H1 (cell line): ENCODE measurements at regions not wholly inside any gene's neighbourhood (a gene's known extent, or its start where the extent isn't known, plus 50 kb on each side); places are given as distances from the start of the nearest gene placed in this dataset.

Source experiments
- EP300 ChIP-seq, 2 experiments: IDR thresholded peaks; 1 replicate in 1 of 2; 2 replicates in 1 of 2; pipeline ENCODE4 v1.6.1; 2011 to 2012; ENCODE audit warnings: low read depth in 2 of 2, low read length in 2 of 2, mild to moderate bottlenecking in 2 of 2, borderline replicate concordance in 1 of 2, inconsistent platforms in 1 of 2, moderate library complexity in 1 of 2
- JUN ChIP-seq: IDR thresholded peaks from 2 replicates; pipeline ENCODE4 v1.6.1; 2011; ENCODE audit warnings: low read depth, mild to moderate bottlenecking, improper control_type of control experiment, low read length
- PHF8 ChIP-seq: fragments of 200-600 bp; sonication (generic); conservative IDR thresholded peaks from 2 replicates; pipeline ENCODE4 v1.7.1; 2012; ENCODE audit warnings: low read depth, mild to moderate bottlenecking, inconsistent platforms, low read length, moderate library complexity
- POLR2A ChIP-seq, 2 experiments: IDR thresholded peaks; 1 replicate in 1 of 2; 2 replicates in 1 of 2; pipeline ENCODE4 v1.6.1; 2011; ENCODE audit warnings: low read depth in 2 of 2, low read length in 2 of 2, mild to moderate bottlenecking in 2 of 2; ENCODE audit errors: control extremely low read depth in 1 of 2
- RFX5 ChIP-seq: IDR thresholded peaks from 2 replicates; pipeline ENCODE4 v1.6.1; 2011; ENCODE audit warnings: low read depth, low read length, improper control_type of control experiment, borderline replicate concordance
- TCF12 ChIP-seq: IDR thresholded peaks from 2 replicates; pipeline ENCODE4 v1.6.1; 2011; ENCODE audit warnings: low read depth, mild to moderate bottlenecking, low read length
- YY1 ChIP-seq: IDR thresholded peaks from 2 replicates; pipeline ENCODE4 v1.6.1; 2011; ENCODE audit warnings: low read depth, mild to moderate bottlenecking, low read length
- ZNF274 ChIP-seq: IDR thresholded peaks from 2 replicates; pipeline ENCODE4 v1.7.0; 2012; ENCODE audit warnings: low read length, borderline replicate concordance; ENCODE audit errors: extremely low read depth
- TF ChIP-seq, protein P1 (sequence below), 3 experiments: IDR thresholded peaks; 1 replicate in 2 of 3; 2 replicates in 1 of 3; pipeline versions ENCODE4 v1.5.1 to v1.6.1; 2011; ENCODE audit warnings: low read length in 3 of 3, mild to moderate bottlenecking in 3 of 3, inconsistent platforms in 2 of 3, low read depth in 1 of 3, moderate library complexity in 1 of 3; ENCODE audit not compliant: insufficient read depth in 1 of 3; ENCODE audit errors: control extremely low read depth in 1 of 3

- TF ChIP-seq PHF8: no peak
- no peak for TF ChIP-seq ZNF274
- no peak for TF ChIP-seq JUN
- TF ChIP-seq, protein P1, sequence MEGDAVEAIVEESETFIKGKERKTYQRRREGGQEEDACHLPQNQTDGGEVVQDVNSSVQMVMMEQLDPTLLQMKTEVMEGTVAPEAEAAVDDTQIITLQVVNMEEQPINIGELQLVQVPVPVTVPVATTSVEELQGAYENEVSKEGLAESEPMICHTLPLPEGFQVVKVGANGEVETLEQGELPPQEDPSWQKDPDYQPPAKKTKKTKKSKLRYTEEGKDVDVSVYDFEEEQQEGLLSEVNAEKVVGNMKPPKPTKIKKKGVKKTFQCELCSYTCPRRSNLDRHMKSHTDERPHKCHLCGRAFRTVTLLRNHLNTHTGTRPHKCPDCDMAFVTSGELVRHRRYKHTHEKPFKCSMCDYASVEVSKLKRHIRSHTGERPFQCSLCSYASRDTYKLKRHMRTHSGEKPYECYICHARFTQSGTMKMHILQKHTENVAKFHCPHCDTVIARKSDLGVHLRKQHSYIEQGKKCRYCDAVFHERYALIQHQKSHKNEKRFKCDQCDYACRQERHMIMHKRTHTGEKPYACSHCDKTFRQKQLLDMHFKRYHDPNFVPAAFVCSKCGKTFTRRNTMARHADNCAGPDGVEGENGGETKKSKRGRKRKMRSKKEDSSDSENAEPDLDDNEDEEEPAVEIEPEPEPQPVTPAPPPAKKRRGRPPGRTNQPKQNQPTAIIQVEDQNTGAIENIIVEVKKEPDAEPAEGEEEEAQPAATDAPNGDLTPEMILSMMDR (IDR thresholded peaks at IDR 0.05; ENCODE audit: control extremely low read depth in 1 of 3, insufficient read depth in 1 of 3, low read depth in 1 of 3, low read length in 3 of 3): peak in 2 of 3 experiments; percentile 11 to 52; a peak in 2 of 4 replicates
- TF ChIP-seq EP300 (IDR thresholded peaks at IDR 0.05; ENCODE audit: borderline replicate concordance in 1 of 2, low read depth in 2 of 2, low read length in 2 of 2): no peak
- TF ChIP-seq YY1: no peak
- TF ChIP-seq POLR2A (IDR thresholded peaks at IDR 0.05; ENCODE audit: control extremely low read depth in 1 of 2, low read depth in 2 of 2, low read length in 2 of 2): no peak
- TF ChIP-seq TCF12: no peak
- TF ChIP-seq RFX5: no peak
Observed at GRCh38 chr4:141860974-141861373, 224.6 kb downstream of the IL15 start.
